ENCODE measurements at regions not wholly inside any gene's neighbourhood (a gene's known extent, or its start where the extent isn't known, plus 50 kb on each side); places are given as distances from the start of the nearest gene placed in this dataset.

DNA sequence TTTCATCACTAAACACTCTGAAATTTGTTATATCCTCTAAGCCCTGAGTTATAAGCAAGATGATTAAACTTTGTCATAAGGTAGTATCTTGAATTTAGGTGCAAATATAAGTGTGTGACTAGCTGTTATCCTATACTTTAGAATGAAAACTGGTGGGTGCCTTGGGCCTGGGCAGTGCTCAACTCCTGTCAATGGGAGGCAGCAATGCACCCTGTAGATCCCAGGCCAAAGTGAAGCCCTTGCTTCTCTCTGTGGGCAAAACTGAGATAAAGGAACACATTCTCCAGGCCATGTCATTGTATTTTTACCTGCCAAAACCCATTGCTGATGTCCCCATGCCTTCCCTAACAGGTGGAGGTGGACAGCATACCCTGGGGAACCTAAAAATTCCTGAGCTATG lies 525.2 kb downstream of the TNS1 start:
- no peak for DNase-seq (ENCODE audit: low read depth)

DNA sequence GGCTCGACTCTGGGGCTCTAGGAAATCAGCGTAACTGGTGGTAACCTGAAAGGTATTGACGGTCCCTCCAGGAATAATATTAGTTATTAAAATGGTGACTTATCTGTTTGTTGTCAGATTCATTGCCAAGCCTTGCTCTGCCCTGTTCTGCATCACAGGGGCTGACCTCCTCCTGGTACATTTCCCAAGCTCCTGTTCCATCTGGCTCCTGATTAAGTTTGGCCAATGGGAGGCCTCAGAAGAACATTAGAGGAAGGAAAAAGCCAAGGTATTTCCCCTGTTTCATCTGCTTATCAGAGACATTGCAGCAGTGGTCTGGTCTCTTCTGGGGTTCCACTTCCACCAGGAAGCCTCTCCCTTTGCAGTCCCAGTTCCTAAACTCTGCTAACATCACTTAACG lies 527.0 kb downstream of the TNS1 start:
- DNase-seq (ENCODE audit: low read depth), result no peak

DNA sequence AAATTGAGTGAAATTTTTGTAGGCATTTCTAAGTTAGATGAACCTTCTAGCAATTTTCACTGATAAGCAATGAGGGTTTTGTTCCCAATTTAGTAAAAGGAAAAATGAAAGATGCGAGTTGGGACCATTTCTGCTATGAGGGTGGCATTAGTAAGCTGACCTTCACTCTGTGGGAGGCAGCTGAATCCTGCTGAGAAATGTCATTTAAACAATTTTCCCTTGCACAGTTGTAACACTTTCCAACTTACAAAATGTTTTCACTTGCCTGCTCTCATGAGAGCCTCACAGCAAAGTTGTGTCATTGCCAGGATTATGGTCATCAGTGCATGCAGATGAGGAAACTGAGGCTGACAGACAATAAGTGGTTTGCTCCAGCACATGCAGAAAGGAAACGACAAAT lies 527.7 kb downstream of the TNS1 start:
- no peak for DNase-seq (ENCODE audit: low read depth)

GRCh38 chr2:217471319-217471718 lies 531.5 kb downstream of the TNS1 start:
- no peak for DNase-seq (ENCODE audit: low read depth)

DNA sequence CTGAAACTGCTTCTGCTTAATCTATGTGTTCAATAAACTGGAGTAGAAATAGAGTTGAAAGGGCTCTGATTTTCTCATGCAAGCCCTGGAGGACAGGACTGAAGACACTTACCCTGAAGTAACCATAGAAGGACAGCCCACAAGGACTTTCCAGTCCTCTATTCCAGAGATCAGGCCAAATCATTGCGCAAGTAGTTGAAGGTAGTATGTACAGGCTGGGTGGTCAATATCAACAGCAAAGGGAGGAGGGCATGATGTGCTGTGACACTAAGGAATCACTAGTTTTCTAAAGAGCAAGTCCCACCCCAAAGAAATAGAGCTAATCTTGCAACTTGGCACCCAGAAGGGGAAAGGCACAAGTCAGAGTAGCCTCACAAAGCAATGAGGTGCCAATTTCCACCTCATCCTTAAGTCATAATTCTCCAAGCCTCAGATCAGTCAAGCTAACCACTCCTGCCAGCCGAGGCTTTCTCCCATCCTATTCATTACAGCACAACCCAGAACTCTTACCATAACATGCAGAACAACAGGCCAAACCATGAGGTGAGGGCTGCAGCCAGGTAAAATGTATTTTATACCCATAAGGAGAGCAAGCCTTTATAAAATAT lies 533.5 kb downstream of the TNS1 start:
- no peak for DNase-seq (ENCODE audit: low read depth)

- no peak for DNase-seq (ENCODE audit: low read depth)
Observed at GRCh38 chr2:217468042-217468830, 534.6 kb downstream of the TNS1 start.

DNA sequence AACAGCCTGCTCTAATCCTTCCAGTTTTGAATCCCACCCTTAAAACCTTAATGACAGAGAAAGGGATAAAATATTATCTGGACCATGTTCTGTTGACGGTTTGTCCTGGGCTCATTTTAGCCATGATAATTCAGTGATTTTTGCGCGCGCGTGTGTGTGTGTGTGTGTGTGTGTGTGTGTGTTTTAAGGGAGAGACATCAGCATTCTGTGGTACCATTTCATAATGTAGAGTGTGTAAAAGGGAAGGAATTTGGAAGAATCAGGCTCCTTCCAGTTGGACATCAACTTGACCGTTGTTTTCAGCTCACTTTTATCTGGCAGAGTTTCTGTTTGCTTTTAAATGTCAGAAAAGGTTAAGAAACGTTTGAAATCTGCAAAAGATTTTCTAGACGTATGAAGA lies 535.5 kb downstream of the TNS1 start:
- DNase-seq (ENCODE audit: low read depth), result no peak

DNA sequence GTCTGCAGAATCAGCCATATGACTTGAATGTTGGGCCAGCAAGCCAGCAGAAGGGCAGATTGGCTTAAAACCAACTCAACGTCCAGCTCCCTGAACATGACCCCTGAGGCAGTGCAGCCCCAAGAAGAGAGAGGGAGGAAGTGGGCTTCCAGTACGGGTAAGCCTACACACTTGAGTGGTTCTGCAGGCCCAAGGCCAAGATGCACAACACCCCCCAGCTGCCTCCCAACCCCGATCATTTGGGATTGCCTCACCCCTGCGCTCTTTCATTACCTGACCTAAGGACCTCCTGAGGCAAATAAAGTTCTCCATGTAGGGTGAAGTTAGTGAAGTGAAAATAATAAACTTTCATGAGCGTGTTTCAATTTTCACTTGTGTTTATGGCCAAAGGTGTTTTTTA lies 536.0 kb downstream of the TNS1 start:
- no peak for DNase-seq (ENCODE audit: low read depth)

DNA sequence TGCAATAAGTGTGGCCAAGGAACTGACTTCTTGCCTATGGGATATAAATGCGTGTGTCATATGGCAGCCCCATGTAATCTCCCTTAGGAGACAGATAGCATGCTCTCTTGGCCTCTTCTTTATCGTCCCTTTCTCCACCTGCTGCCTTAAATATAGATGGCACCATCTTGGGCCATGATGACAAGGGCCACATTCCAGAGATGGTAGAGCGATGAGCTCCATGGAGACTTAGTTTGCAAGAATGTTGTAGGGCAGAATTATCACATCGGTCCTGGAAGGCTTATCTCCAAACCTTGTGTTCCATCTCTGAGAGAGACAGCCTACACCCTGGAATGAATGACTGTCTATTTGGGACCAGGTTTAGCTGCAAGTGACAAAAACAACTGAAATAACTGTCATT lies 536.7 kb downstream of the TNS1 start:
- no peak for DNase-seq (ENCODE audit: low read depth)

DNA sequence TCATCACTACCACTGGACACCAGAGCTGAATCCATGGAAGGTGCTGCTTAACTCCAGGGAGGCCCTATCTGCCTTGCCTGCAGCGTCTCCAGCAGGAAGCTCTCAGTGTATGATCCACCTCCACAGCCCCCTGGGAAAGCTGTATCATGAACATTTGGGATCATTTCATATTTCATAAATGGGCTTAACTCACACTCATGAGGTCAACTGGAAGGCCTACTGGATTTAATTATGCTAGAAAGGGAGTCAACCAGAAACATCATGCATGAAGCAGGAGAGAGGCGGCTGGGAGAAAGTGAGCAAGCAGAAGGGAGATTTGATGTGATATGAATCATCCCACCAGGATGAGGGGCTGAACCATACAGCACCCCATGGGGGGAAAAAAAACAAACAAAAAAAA lies 537.7 kb downstream of the TNS1 start:
- no peak for DNase-seq (ENCODE audit: low read depth)

GRCh38 chr2:217463402-217464075 lies 539.3 kb downstream of the TNS1 start:
- no peak for DNase-seq (ENCODE audit: low read depth)

DNA sequence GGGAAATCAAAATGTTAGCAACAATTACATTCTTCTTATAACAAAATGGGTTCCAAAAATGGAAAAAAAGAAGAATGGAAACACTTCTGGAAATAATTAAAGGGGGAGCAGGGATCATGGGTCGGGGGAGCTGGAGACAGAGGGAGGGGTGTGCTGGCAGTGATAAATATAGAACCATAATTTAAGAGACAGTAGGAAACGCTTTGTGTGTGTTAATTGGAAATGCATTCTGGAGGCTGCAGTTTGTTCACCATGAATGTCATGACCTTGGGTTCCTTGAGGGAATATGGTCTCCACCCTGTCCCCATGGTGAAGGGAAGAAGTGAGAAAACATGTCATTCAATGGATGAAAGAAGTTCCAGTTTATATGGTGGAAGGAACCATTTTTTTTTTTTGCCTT lies 540.7 kb downstream of the TNS1 start:
- DNase-seq (ENCODE audit: low read depth), result no peak

GRCh38 chr2:217461674-217462073 lies 541.1 kb downstream of the TNS1 start:
- no peak for DNase-seq (ENCODE audit: low read depth)

- no peak for DNase-seq (ENCODE audit: low read depth)
Observed at GRCh38 chr2:217459680-217460405, 543.0 kb downstream of the TNS1 start.

GRCh38 chr2:217459016-217459415 lies 543.8 kb downstream of the TNS1 start:
- DNase-seq (ENCODE audit: low read depth), result no peak

GRCh38 chr2:217456016-217456415 lies 546.8 kb downstream of the TNS1 start:
- no peak for DNase-seq (ENCODE audit: low read depth)

- DNase-seq (ENCODE audit: low read depth), result no peak
Observed at GRCh38 chr2:217452928-217453327, 549.9 kb downstream of the TNS1 start.

- no peak for DNase-seq (ENCODE audit: low read depth)
Observed at GRCh38 chr2:217451666-217452065, 551.1 kb downstream of the TNS1 start.

DNA sequence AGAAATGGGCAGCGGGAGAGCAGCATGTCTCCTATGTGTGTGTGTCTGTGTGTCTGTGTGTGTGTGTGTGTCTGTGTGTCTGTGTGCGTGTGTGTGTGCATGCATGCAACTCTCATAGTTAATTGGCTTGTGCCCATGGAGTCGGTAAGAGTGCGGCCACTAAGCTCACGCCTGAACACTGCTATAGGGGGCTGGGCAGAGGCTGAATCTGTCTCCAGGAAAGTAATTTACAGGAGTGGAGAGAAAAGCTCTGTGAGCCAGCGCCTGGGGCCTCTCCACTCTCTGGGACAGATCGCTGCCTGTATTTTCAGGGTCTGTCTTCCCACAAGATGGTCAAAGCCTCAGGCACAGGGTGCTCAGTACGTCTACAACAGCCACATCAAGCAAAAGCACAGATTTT lies 553.4 kb downstream of the TNS1 start:
- DNase-seq (ENCODE audit: low read depth), result no peak

- DNase-seq (ENCODE audit: low read depth), result no peak
Observed at GRCh38 chr2:217448860-217449259, 553.9 kb downstream of the TNS1 start.

GRCh38 chr2:217445723-217446122 lies 557.1 kb downstream of the TNS1 start:
- DNase-seq (ENCODE audit: low read depth), result no peak

DNA sequence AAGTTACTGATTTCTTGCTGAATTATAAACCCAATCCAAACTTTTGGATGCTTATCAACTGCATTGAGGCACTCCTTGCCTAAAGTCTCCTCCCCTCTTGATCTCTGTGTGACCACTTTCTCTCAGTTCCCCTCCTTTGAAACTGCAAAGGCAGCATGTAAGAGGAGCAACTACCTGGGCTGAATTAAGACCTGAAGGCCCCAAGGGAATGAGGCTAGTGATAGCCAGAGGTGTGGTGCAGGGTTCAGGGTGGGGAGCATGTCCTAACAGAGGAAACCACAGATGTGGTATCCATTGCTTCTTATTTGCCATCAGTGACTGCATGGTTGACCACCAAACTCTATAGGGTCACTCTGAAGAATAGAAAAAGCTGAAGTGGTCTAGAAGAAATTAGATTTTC lies 557.9 kb downstream of the TNS1 start:
- DNase-seq (ENCODE audit: low read depth), result no peak

DNA sequence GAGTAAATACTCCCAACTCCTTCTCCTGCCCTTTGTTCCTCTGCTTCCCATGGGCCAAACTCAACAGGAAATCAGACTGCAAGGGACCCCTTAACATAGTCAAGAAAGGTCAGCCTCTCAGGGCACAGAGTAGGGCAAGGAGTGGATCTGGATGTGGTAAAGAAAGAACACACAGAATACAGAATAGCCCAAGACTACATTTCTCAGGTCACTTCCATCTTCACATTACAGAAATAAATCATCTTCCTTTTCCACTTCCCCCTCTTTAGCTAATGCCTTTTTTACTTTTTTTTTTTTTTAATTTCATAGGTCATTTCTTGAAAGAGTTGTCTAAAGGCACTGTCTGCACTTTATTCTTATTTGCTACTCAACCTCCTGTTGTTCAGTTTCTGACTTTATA lies 558.3 kb downstream of the TNS1 start:
- no peak for DNase-seq (ENCODE audit: low read depth)
